HEK293 (cell line): ENCODE measurements at regions not wholly inside any gene's neighbourhood (a gene's known extent, or its start where the extent isn't known, plus 50 kb on each side); places are given as distances from the start of the nearest gene placed in this dataset.

Experiments used
- CTCF ChIA-PET: fragments of 350-600 bp; formaldehyde crosslinking; extraction: SDS; loops from one replicate; lab custom pipeline; 2021; ENCODE audit warnings: antibody characterized with exemption; lab: Yijun Ruan, JAX
- POLR2A ChIA-PET: fragments of 300-600 bp; formaldehyde crosslinking; extraction: SDS; loops from one replicate; lab custom pipeline; 2020; ENCODE audit warnings: antibody characterized with exemption, inconsistent platforms; lab: Yijun Ruan, JAX
- H3K27ac ChIP-seq: fragments of 200-500 bp; sonication (Bioruptor generic); 2 replicates; pipeline ENCODE4 v1.5.1; 2014; ENCODE audit warnings: low read depth, low read length, control low read depth, inconsistent platforms; ENCODE audit errors: extremely low read depth
- H3K36me3 ChIP-seq, 2 experiments: fragments of 200-500 bp in 1 of 2; sonication (Bioruptor generic) in 1 of 2; 1 replicate in 1 of 2; 2 replicates in 1 of 2; pipeline ENCODE4 v1.5.1; 2014 to 2017; ENCODE audit warnings: inconsistent platforms in 2 of 2, low read length in 2 of 2; ENCODE audit not compliant: control insufficient read depth in 2 of 2, insufficient read depth in 1 of 2
- H3K4me1 ChIP-seq: fragments of 200-500 bp; sonication (Bioruptor generic); 2 replicates; pipeline ENCODE4 v1.5.1; 2014; ENCODE audit warnings: mild to moderate bottlenecking, low read length, inconsistent platforms; ENCODE audit not compliant: control insufficient read depth, insufficient read depth
- H3K4me3 ChIP-seq: 2 replicates; pipeline ENCODE4 v1.5.1; 2011; ENCODE audit warnings: low read depth, mild to moderate bottlenecking, control low read depth, low read length, moderate library complexity
- H3K9me3 ChIP-seq: fragments of 200-500 bp; sonication (Bioruptor generic); 2 replicates; pipeline ENCODE4 v1.5.1; 2014; ENCODE audit warnings: low read depth, low read length, inconsistent platforms; ENCODE audit not compliant: control insufficient read depth, insufficient read depth
- BCL6B ChIP-seq: fragments of 450-650 bp; formaldehyde crosslinking; IDR thresholded peaks from 2 replicates; pipeline ENCODE4 v1.5.1; 2017; ENCODE audit warnings: missing biosample characterization, missing genetic modification characterization
- GLIS2 ChIP-seq: fragments of 450-650 bp; formaldehyde crosslinking; IDR thresholded peaks from 2 replicates; pipeline ENCODE4 v1.5.1; 2016; ENCODE audit warnings: missing biosample characterization, missing genetic modification characterization
- KLF10 ChIP-seq: fragments of 450-650 bp; IDR thresholded peaks from 2 replicates; pipeline ENCODE4 v1.5.1; 2018; ENCODE audit warnings: missing biosample characterization, mild to moderate bottlenecking, missing genetic modification characterization
- KLF16 ChIP-seq: fragments of 450-650 bp; formaldehyde crosslinking; IDR thresholded peaks from 2 replicates; pipeline ENCODE4 v1.5.1; 2017; ENCODE audit warnings: missing biosample characterization, missing genetic modification characterization
- KLF8 ChIP-seq: fragments of 450-650 bp; formaldehyde crosslinking; IDR thresholded peaks from 2 replicates; pipeline ENCODE4 v1.5.1; 2016; ENCODE audit warnings: missing biosample characterization, missing genetic modification characterization
- MYNN ChIP-seq: fragments of 450-650 bp; formaldehyde crosslinking; IDR thresholded peaks from 2 replicates; pipeline ENCODE4 v1.5.1; 2016; ENCODE audit warnings: missing biosample characterization, missing genetic modification characterization, borderline replicate concordance
- SETDB1 ChIP-seq: IDR thresholded peaks from one replicate; pipeline ENCODE4 v1.6.1; 2017; ENCODE audit warnings: mild to moderate bottlenecking, low read length, moderate library complexity, mixed read lengths; ENCODE audit not compliant: insufficient read length
- SP2 ChIP-seq: fragments of 450-650 bp; formaldehyde crosslinking; IDR thresholded peaks from 2 replicates; pipeline ENCODE4 v1.5.1; 2016; ENCODE audit warnings: missing biosample characterization, missing genetic modification characterization
- ZEB2 ChIP-seq: fragments of 450-650 bp; formaldehyde crosslinking; IDR thresholded peaks from 2 replicates; pipeline ENCODE4 v1.5.1; 2016; ENCODE audit warnings: missing biosample characterization, missing genetic modification characterization
- ZNF335 ChIP-seq: fragments of 450-650 bp; formaldehyde crosslinking; conservative IDR thresholded peaks from 2 replicates; pipeline ENCODE4 v1.5.1; 2016; ENCODE audit warnings: missing biosample characterization, missing genetic modification characterization
- ZNF341 ChIP-seq: fragments of 450-650 bp; formaldehyde crosslinking; IDR thresholded peaks from 2 replicates; pipeline ENCODE4; 2016; ENCODE audit warnings: low read depth, missing biosample characterization, missing genetic modification characterization
- ZNF354C ChIP-seq: fragments of 450-650 bp; formaldehyde crosslinking; IDR thresholded peaks from 2 replicates; pipeline ENCODE4 v1.5.1; 2016; ENCODE audit warnings: missing biosample characterization, missing genetic modification characterization, low read depth, borderline replicate concordance
- ZNF423 ChIP-seq: fragments of 450-650 bp; formaldehyde crosslinking; IDR thresholded peaks from 2 replicates; pipeline ENCODE4 v1.5.1; 2016; ENCODE audit warnings: missing biosample characterization, missing genetic modification characterization
- ZNF473 ChIP-seq: fragments of 450-650 bp; formaldehyde crosslinking; IDR thresholded peaks from 2 replicates; pipeline ENCODE4 v1.5.1; 2017; ENCODE audit warnings: missing biosample characterization, missing genetic modification characterization
- ZNF501 ChIP-seq: fragments of 450-650 bp; formaldehyde crosslinking; IDR thresholded peaks from 2 replicates; pipeline ENCODE4 v1.5.1; 2016; ENCODE audit warnings: missing biosample characterization, missing genetic modification characterization
- ZNF521 ChIP-seq: fragments of 450-650 bp; formaldehyde crosslinking; IDR thresholded peaks from 2 replicates; pipeline ENCODE4 v1.5.1; 2017; ENCODE audit warnings: missing biosample characterization, mild to moderate bottlenecking, missing genetic modification characterization
- ZNF585B ChIP-seq: fragments of 450-650 bp; formaldehyde crosslinking; IDR thresholded peaks from 2 replicates; pipeline ENCODE4 v1.5.1; 2016; ENCODE audit warnings: missing biosample characterization, missing genetic modification characterization
- ZNF624 ChIP-seq: fragments of 450-650 bp; formaldehyde crosslinking; IDR thresholded peaks from 2 replicates; pipeline ENCODE4 v1.5.1; 2017; ENCODE audit warnings: missing biosample characterization, missing genetic modification characterization
- ZNF664 ChIP-seq: fragments of 450-650 bp; formaldehyde crosslinking; IDR thresholded peaks from 2 replicates; pipeline ENCODE4 v1.5.1; 2016; ENCODE audit warnings: missing biosample characterization, missing genetic modification characterization
- ZNF785 ChIP-seq: fragments of 450-650 bp; formaldehyde crosslinking; IDR thresholded peaks from 2 replicates; pipeline ENCODE4 v1.5.1; 2016; ENCODE audit warnings: missing biosample characterization, missing genetic modification characterization
- TF ChIP-seq, protein P1 (sequence below): fragments of 450-650 bp; formaldehyde crosslinking; IDR thresholded peaks from 2 replicates; pipeline ENCODE4 v1.5.1; 2016; ENCODE audit warnings: missing biosample characterization, missing genetic modification characterization

- ChIA-PET CTCF (no interaction called here), POLR2A (no interaction called here)
- no peaks in the 10 kb centered on the region for H3K9me3 ChIP-seq
- H3K4me3 ChIP-seq = no peak overlapping the region
- H3K4me1 ChIP-seq = no peaks in the 10 kb centered on the region
- no peak overlapping the region for H3K27ac ChIP-seq
- H3K36me3 ChIP-seq = no peaks in the 10 kb centered on the region
- no peak for TF ChIP-seq ZNF423 (tag by site-specific recombination)
- no peak for TF ChIP-seq BCL6B (tag by site-specific recombination)
- no peak for TF ChIP-seq ZNF335 (tag by site-specific recombination)
Observed at GRCh38 chr13:84686973-84687372, 804.7 kb upstream of the SLITRK1 start.

- Histone ChIP-seq H3K27ac (no peak overlapping the region), H3K36me3 (no peaks in the 10 kb centered on the region)
- POLR2A ChIA-PET = no interaction called here
- TF ChIP-seq ZNF521 (no peak), KLF16 (tag by site-specific recombination) (no peak), ZNF473 (tag by site-specific recombination) (no peak), ZNF354C (tag by site-specific recombination) (no peak), ZNF501 (tag by site-specific recombination) (no peak), MYNN (tag by site-specific recombination) (no peak), SETDB1 (no peak), GLIS2 (no peak), ZEB2 (tag by site-specific recombination) (no peak)
- TF ChIP-seq, protein P1, sequence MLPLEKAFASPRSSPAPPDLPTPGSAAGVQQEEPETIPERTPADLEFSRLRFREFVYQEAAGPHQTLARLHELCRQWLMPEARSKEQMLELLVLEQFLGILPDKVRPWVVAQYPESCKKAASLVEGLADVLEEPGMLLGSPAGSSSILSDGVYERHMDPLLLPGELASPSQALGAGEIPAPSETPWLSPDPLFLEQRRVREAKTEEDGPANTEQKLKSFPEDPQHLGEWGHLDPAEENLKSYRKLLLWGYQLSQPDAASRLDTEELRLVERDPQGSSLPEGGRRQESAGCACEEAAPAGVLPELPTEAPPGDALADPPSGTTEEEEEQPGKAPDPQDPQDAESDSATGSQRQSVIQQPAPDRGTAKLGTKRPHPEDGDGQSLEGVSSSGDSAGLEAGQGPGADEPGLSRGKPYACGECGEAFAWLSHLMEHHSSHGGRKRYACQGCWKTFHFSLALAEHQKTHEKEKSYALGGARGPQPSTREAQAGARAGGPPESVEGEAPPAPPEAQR (tag by site-specific recombination) = no peak
- TF ChIP-seq, all 188 proteins: peak for 0
- H3K9me3 ChIP-seq = no peaks in the 10 kb centered on the region
- CTCF ChIA-PET = no interaction called here
- H3K4me3 ChIP-seq = no peak overlapping the region
- H3K4me1 ChIP-seq = no peaks in the 10 kb centered on the region
Observed at GRCh38 chr13:84686458-84686857, 804.2 kb upstream of the SLITRK1 start.

DNA sequence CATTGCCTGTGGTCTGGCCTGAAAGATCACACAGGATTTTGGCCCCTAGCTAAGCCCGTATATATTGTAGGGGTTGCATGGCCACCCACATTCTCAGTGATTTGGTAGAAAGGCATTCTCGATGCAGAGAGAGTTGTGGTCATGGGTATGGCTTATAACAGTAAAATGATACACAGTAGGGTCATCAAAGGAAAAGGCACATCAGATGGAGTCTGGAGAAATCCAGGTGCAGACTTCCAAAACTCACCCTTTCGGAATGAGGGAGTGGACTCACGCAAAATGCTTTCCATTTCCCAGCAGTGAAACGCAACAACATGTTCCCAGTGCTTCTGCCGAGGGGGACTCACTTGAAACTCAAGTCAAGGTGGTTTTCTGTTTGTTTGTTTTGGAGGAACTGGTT, 802.5 kb upstream of the SLITRK1 start:
- ChIA-PET CTCF (no interaction called here), POLR2A (no interaction called here)
- H3K27ac ChIP-seq = no peak overlapping the region
- TF ChIP-seq ZNF664 (no peak), GLIS2 (no peak), ZNF585B (no peak), SP2 (tag by site-specific recombination) (no peak), ZNF341 (tag by site-specific recombination) (no peak), ZNF785 (tag by site-specific recombination) (no peak), ZNF624 (no peak), KLF10 (tag by site-specific recombination) (no peak), KLF8 (tag by site-specific recombination) (no peak)
- no peaks in the 10 kb centered on the region for H3K4me1 ChIP-seq
- H3K4me3 ChIP-seq = no peak overlapping the region
- no peaks in the 10 kb centered on the region for H3K9me3 ChIP-seq
- no peaks in the 10 kb centered on the region for H3K36me3 ChIP-seq
